H1 (cell line): ENCODE measurements at regions not wholly inside any gene's neighbourhood (a gene's known extent, or its start where the extent isn't known, plus 50 kb on each side); places are given as distances from the start of the nearest gene placed in this dataset.
"Not testable (repeated sequence)": the region's sequence is repeated elsewhere in the genome, so short reads cannot be mapped to it uniquely, and the experiment has no call there.

Source experiments
- CTCF ChIA-PET: fragments of 300-600 bp; sonication (Branson Sonifier 250); formaldehyde crosslinking; loops from one replicate; lab custom pipeline; 2021; ENCODE audit not compliant: partially characterized antibody; lab: Charles Lee
- POLR2A ChIA-PET: fragments of 300-600 bp; sonication (Branson Sonifier 250); formaldehyde crosslinking; loops from one replicate; lab custom pipeline; 2021; ENCODE audit warnings: inconsistent platforms; ENCODE audit not compliant: partially characterized antibody; lab: Charles Lee
- DNase-seq, 2 experiments: peaks; one replicate each; pipeline versions ENCODE4 v3.0.0 to v3.0.0-alpha.2; 2010 to 2022; ENCODE audit warnings: low spot score in 2 of 2, low read depth in 1 of 2, mixed read lengths in 1 of 2
- FAIRE-seq: peaks from 2 replicates; lab custom pipeline; 2011; peaks lifted over from hg19 to GRCh38; lab: Jason Lieb, UNC
- H2AFZ ChIP-seq: 2 replicates; pipeline ENCODE4 v1.8.1; 2012; ENCODE audit warnings: low read length, inconsistent platforms
- H2AK5ac ChIP-seq: 2 replicates; pipeline ENCODE4 v1.6.1; 2013; ENCODE audit warnings: low read depth, low read length
- H2BK120ac ChIP-seq: replicated peaks from 2 replicates; pipeline ENCODE3; 2013; ENCODE audit warnings: low read depth, low read length, inconsistent platforms
- H2BK12ac ChIP-seq: 2 replicates; pipeline ENCODE4 v1.6.1; 2013; ENCODE audit warnings: low read depth, low read length
- H2BK15ac ChIP-seq: 2 replicates; pipeline ENCODE4 v1.6.1; 2013; ENCODE audit warnings: low read length
- H2BK20ac ChIP-seq: 2 replicates; pipeline ENCODE4 v1.6.1; 2013; ENCODE audit warnings: low read length
- H2BK5ac ChIP-seq: 2 replicates; pipeline ENCODE4 v1.6.1; 2013; ENCODE audit warnings: low read depth, low read length
- H3K14ac ChIP-seq: 2 replicates; pipeline ENCODE4 v1.6.1; 2013; ENCODE audit warnings: inconsistent platforms; ENCODE audit not compliant: insufficient read length
- H3K18ac ChIP-seq: 2 replicates; pipeline ENCODE4 v1.6.1; 2013; ENCODE audit warnings: low read length; ENCODE audit errors: extremely low read depth
- H3K23ac ChIP-seq: 2 replicates; pipeline ENCODE4 v1.6.1; 2013; ENCODE audit warnings: inconsistent platforms; ENCODE audit not compliant: insufficient read length
- H3K23me2 ChIP-seq: 2 replicates; pipeline ENCODE4 v1.6.1; 2013; ENCODE audit warnings: low read depth, low read length
- H3K27ac ChIP-seq: 2 replicates; pipeline ENCODE4 v1.6.1; 2011; ENCODE audit warnings: low read depth, low read length, inconsistent platforms
- H3K27me3 ChIP-seq, 4 experiments: replicated peaks in 1 of 4; 1 replicate in 1 of 4; 2 replicates in 3 of 4; pipeline versions ENCODE4 v1.6.1 to v1.8.1; 2011 to 2013; ENCODE audit warnings: low read length in 3 of 4, mild to moderate bottlenecking in 3 of 4, inconsistent platforms in 2 of 4, mixed read lengths in 2 of 4, moderate library complexity in 1 of 4; ENCODE audit not compliant: control insufficient read depth in 3 of 4, insufficient read depth in 3 of 4; ENCODE audit errors: extremely low read depth in 1 of 4
- H3K36me3 ChIP-seq, 4 experiments: 2 replicates each; pipeline versions ENCODE4 v1.6.1 to v1.8.1; 2011 to 2013; ENCODE audit warnings: mild to moderate bottlenecking in 4 of 4, low read length in 3 of 4, moderate library complexity in 2 of 4, control low read depth in 1 of 4, inconsistent platforms in 1 of 4; ENCODE audit not compliant: insufficient read depth in 4 of 4, control insufficient read depth in 2 of 4
- H3K4ac ChIP-seq: replicated peaks from 2 replicates; pipeline ENCODE3; 2013; ENCODE audit warnings: low read length, low read depth, mixed read lengths, inconsistent platforms; ENCODE audit not compliant: insufficient read length
- H3K4me1 ChIP-seq, 4 experiments: replicated peaks in 1 of 4; 1 replicate in 1 of 4; 2 replicates in 3 of 4; pipeline versions ENCODE4 v1.6.1 to v1.8.1; 2011 to 2013; ENCODE audit warnings: low read length in 3 of 4, inconsistent platforms in 2 of 4, mixed read lengths in 1 of 4; ENCODE audit not compliant: insufficient read depth in 4 of 4, control insufficient read depth in 3 of 4
- H3K4me2 ChIP-seq, 2 experiments: 2 replicates each; pipeline versions ENCODE4 v1.6.1 to v1.8.1; 2011 to 2013; ENCODE audit warnings: low read depth in 2 of 2, low read length in 2 of 2, control low read depth in 1 of 2, inconsistent platforms in 1 of 2, mild to moderate bottlenecking in 1 of 2; ENCODE audit not compliant: insufficient read depth in 1 of 2
- H3K4me3 ChIP-seq, 4 experiments: fragments of 200-600, 300-600 bp in 1 of 4; sonication (generic), shearing (Covaris generic), sonication (Bioruptor Twin) in 1 of 4; 2 replicates each; pipeline versions ENCODE4 v1.5.1 to v1.8.1; 2011 to 2016; ENCODE audit warnings: low read length in 4 of 4, low read depth in 3 of 4, control low read depth in 2 of 4, inconsistent platforms in 2 of 4, mild to moderate bottlenecking in 2 of 4, mixed read lengths in 1 of 4, moderate library complexity in 1 of 4; ENCODE audit not compliant: insufficient read depth in 2 of 4; ENCODE audit errors: extremely low read depth in 1 of 4
- H3K56ac ChIP-seq: replicated peaks from 2 replicates; pipeline ENCODE3; 2013; ENCODE audit warnings: low read depth, mild to moderate bottlenecking, mixed read lengths, low read length, inconsistent platforms; ENCODE audit not compliant: insufficient read length
- H3K79me1 ChIP-seq: 2 replicates; pipeline ENCODE4 v1.6.1; 2013; ENCODE audit warnings: low read depth, low read length, control low read depth
- H3K79me2 ChIP-seq, 2 experiments: 2 replicates each; pipeline versions ENCODE4 v1.6.1 to v1.8.1; 2012 to 2013; ENCODE audit warnings: low read length in 2 of 2, mild to moderate bottlenecking in 2 of 2, inconsistent platforms in 1 of 2; ENCODE audit not compliant: insufficient read depth in 2 of 2, control insufficient read depth in 1 of 2
- H3K9ac ChIP-seq, 4 experiments: replicated peaks in 1 of 4; 1 replicate in 1 of 4; 2 replicates in 3 of 4; pipeline versions ENCODE4 v1.6.1 to v1.8.1; 2011 to 2013; ENCODE audit warnings: low read depth in 3 of 4, low read length in 3 of 4, control low read depth in 2 of 4, mild to moderate bottlenecking in 2 of 4, moderate library complexity in 2 of 4, inconsistent platforms in 1 of 4; ENCODE audit errors: extremely low read depth in 1 of 4
- H3K9me3 ChIP-seq, 2 experiments: 2 replicates each; pipeline versions ENCODE4 v1.6.1 to v1.8.1; 2012 to 2013; ENCODE audit warnings: mild to moderate bottlenecking in 2 of 2, moderate library complexity in 2 of 2, control low read depth in 1 of 2, inconsistent platforms in 1 of 2, low read depth in 1 of 2, low read length in 1 of 2, mixed read lengths in 1 of 2; ENCODE audit not compliant: insufficient read depth in 2 of 2
- H4K20me1 ChIP-seq, 2 experiments: replicated peaks in 1 of 2; 2 replicates each; pipeline versions ENCODE3 to v1.8.1; 2011 to 2013; ENCODE audit warnings: inconsistent platforms in 2 of 2, low read length in 2 of 2, mild to moderate bottlenecking in 1 of 2; ENCODE audit not compliant: insufficient read depth in 2 of 2, control insufficient read depth in 1 of 2
- H4K5ac ChIP-seq: 2 replicates; pipeline ENCODE4 v1.6.1; 2013; ENCODE audit warnings: low read length, low read depth, mixed read lengths, inconsistent platforms; ENCODE audit not compliant: insufficient read length
- H4K8ac ChIP-seq: 2 replicates; pipeline ENCODE4 v1.8.0; 2013; ENCODE audit warnings: mild to moderate bottlenecking, moderate library complexity, low read length, inconsistent platforms; ENCODE audit not compliant: insufficient read depth; ENCODE audit errors: extremely low read depth
- H4K91ac ChIP-seq: replicated peaks from 2 replicates; pipeline ENCODE3; 2013; ENCODE audit warnings: low read length, mixed read lengths, inconsistent platforms; ENCODE audit not compliant: insufficient read length
- WGBS, 2 experiments: shearing (Covaris generic) in 1 of 2; methylation state at CpG; one replicate each; pipeline versions ENCODE4 v1.1.6 to v1.1.7; 2013 to 2015; ENCODE audit warnings: low lambda C conversion rate in 2 of 2, mixed read lengths in 2 of 2, inconsistent platforms in 1 of 2, low coverage in 1 of 2, missing lambda C conversion rate in 1 of 2; ENCODE audit not compliant: insufficient replicate concordance in 2 of 2, insufficient coverage in 1 of 2, insufficient read length in 1 of 2; ENCODE audit errors: extremely low coverage in 1 of 2, missing lambda C conversion rate in 1 of 2; 5-methylcytosine and 5-hydroxymethylcytosine counted together

- H3K36me3 ChIP-seq, H3K56ac ChIP-seq, H4K8ac ChIP-seq, H2BK20ac ChIP-seq, H3K27me3 ChIP-seq, H3K4me2 ChIP-seq, H4K91ac ChIP-seq, H3K23me2 ChIP-seq, H3K4me1 ChIP-seq, H3K27ac ChIP-seq, CTCF ChIA-PET, H3K4ac ChIP-seq, FAIRE-seq, H2AFZ ChIP-seq, H3K18ac ChIP-seq, H2BK15ac ChIP-seq, H3K9ac ChIP-seq, H2BK120ac ChIP-seq, H4K5ac ChIP-seq, DNase-seq, H2BK12ac ChIP-seq, H4K20me1 ChIP-seq, POLR2A ChIA-PET, H3K79me2 ChIP-seq, H3K79me1 ChIP-seq, H3K14ac ChIP-seq, H2BK5ac ChIP-seq, H2AK5ac ChIP-seq, H3K23ac ChIP-seq, H3K4me3 ChIP-seq, H3K9me3 ChIP-seq: not testable (repeated sequence)
- WGBS, 2 experiments = 91% methylated on average over 7 of the region's 7 CpGs; no CpG with 5 or more reads in 1 of the 2 experiments
Observed at GRCh38 chr1:182201490-182201889, 140.0 kb upstream of the ZNF648 start.
